DMS153 treated with DMSO at 0.1 percent for 48 hours (cell line): ENCODE measurements at regions not wholly inside any gene's neighbourhood (a gene's known extent, or its start where the extent isn't known, plus 50 kb on each side); places are given as distances from the start of the nearest gene placed in this dataset.

Experiments used
- DNase-seq: peaks from one replicate; lab custom pipeline; 2025; ENCODE audit not compliant: unreplicated experiment; lab: John Stamatoyannopoulos, UW

- DNase-seq = no peak
These were observed 227.5 kb downstream of the MTX2 start for GRCh38 chr2:176496761-176497160.

GRCh38 chr2:176500901-176501300 lies 231.7 kb downstream of the MTX2 start:
- no peak for DNase-seq

- peak; percentile 91 for DNase-seq
These were observed 232.4 kb downstream of the MTX2 start for GRCh38 chr2:176501617-176502016.

- no peak for DNase-seq
These were observed 233.4 kb downstream of the MTX2 start for GRCh38 chr2:176502619-176503018.

- DNase-seq = no peak
These were observed 234.5 kb downstream of the MTX2 start for GRCh38 chr2:176503776-176504175.

GRCh38 chr2:176504440-176504839 lies 235.2 kb downstream of the MTX2 start:
- DNase-seq = no peak

- no peak for DNase-seq
These were observed 238.5 kb downstream of the MTX2 start for GRCh38 chr2:176507786-176508185.

GRCh38 chr2:176508374-176508773 lies 239.1 kb downstream of the MTX2 start:
- no peak for DNase-seq

- DNase-seq = no peak
These were observed 239.9 kb downstream of the MTX2 start for GRCh38 chr2:176508984-176509740.

- DNase-seq = no peak
These were observed 245.0 kb downstream of the MTX2 start for GRCh38 chr2:176514276-176514675.

- no peak for DNase-seq
These were observed 245.7 kb downstream of the MTX2 start for GRCh38 chr2:176514805-176515500.

- DNase-seq = no peak
These were observed 246.9 kb downstream of the MTX2 start for GRCh38 chr2:176516051-176516602.

GRCh38 chr2:176518823-176519222 lies 249.6 kb downstream of the MTX2 start:
- DNase-seq = no peak

GRCh38 chr2:176521878-176522670 lies 252.8 kb downstream of the MTX2 start:
- no peak for DNase-seq

GRCh38 chr2:176525086-176525485 lies 255.8 kb downstream of the MTX2 start:
- no peak for DNase-seq

- DNase-seq = peak; percentile 33
These were observed 258.0 kb downstream of the MTX2 start for GRCh38 chr2:176526995-176527901.

GRCh38 chr2:176531608-176532007 lies 262.4 kb downstream of the MTX2 start:
- DNase-seq = no peak

GRCh38 chr2:176533505-176534193 lies 264.4 kb downstream of the MTX2 start:
- DNase-seq = peak; percentile 21

- peak; percentile 79 for DNase-seq
These were observed 265.7 kb downstream of the MTX2 start for GRCh38 chr2:176534798-176535466.
